ENCODE measurements at regions not wholly inside any gene's neighbourhood (a gene's known extent, or its start where the extent isn't known, plus 50 kb on each side); places are given as distances from the start of the nearest gene placed in this dataset.
A peak's percentile ranks its signal among the peaks of the same experiment; 100 is the strongest.

DNA sequence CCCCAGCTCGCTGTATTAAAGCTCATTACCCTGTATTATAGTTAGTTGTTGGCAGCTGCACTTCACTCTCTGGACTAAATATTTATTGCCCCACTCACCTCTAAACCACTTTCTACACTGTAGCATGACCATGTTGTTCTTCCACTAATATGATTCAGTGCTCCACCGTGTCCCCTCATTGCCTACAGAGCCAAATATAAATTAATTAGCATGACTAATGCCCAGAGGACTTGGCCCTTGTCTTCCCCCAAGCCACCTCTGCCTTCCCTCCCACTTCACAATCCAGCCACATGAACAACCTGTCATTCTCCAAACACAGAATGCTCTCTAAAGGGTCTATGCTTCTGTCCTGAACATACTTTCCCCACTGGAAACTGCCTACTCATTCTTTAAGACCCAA lies 276.5 kb downstream of the PLPP3 start:
- no peaks in the 10 kb centered on the region for H3K36me3 Mint-ChIP-seq (ENCODE audit: insufficient read depth, unreplicated experiment)
- H3K27me3 Mint-ChIP-seq (ENCODE audit: insufficient read depth, unreplicated experiment), result no peaks in the 10 kb centered on the region
- H3K9me3 Mint-ChIP-seq (ENCODE audit: unreplicated experiment), result peaks cover 7% of the 10 kb centered on the region
- H3K4me1 Mint-ChIP-seq (ENCODE audit: insufficient read depth, unreplicated experiment), result no peaks in the 10 kb centered on the region
- intact Hi-C loops (cut with micrococcal nuclease), result no loop called here
- ChIA-PET CTCF (no interaction called here), POLR2A (no interaction called here)
- TF ChIP-seq, protein P1, sequence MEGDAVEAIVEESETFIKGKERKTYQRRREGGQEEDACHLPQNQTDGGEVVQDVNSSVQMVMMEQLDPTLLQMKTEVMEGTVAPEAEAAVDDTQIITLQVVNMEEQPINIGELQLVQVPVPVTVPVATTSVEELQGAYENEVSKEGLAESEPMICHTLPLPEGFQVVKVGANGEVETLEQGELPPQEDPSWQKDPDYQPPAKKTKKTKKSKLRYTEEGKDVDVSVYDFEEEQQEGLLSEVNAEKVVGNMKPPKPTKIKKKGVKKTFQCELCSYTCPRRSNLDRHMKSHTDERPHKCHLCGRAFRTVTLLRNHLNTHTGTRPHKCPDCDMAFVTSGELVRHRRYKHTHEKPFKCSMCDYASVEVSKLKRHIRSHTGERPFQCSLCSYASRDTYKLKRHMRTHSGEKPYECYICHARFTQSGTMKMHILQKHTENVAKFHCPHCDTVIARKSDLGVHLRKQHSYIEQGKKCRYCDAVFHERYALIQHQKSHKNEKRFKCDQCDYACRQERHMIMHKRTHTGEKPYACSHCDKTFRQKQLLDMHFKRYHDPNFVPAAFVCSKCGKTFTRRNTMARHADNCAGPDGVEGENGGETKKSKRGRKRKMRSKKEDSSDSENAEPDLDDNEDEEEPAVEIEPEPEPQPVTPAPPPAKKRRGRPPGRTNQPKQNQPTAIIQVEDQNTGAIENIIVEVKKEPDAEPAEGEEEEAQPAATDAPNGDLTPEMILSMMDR (IDR thresholded peaks at IDR 0.05; ENCODE audit: unreplicated experiment), result no peak
- H3K4me3 Mint-ChIP-seq (ENCODE audit: unreplicated experiment), result no peak overlapping the region
- BruUV-seq (replicated peaks), result no TSS peak
- DNase-seq (ENCODE audit: unreplicated experiment), result no peak
- H3K27ac Mint-ChIP-seq (ENCODE audit: low read depth, unreplicated experiment), result no peak overlapping the region

DNA sequence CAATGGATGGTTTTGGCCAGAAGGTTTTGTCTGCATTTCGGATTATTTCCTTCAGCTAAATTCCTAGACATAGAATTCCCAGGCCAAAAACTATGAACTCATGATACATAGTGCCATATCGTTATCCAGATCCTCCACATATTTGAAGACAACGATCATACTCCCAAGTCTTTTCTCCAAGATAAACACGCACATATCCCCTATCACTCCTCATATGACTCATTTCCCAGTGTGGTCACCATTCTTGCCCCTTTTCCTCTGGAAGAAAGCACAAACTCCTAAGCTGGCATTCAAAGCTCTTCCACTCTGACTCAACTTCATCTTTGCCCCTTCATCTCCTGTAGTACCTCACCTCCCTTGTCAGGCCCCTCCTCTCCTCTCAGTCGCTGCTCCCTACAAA lies 277.6 kb downstream of the PLPP3 start:
- intact Hi-C loops (cut with micrococcal nuclease), result no loop called here
- Mint-ChIP-seq H3K4me1 (ENCODE audit: insufficient read depth, unreplicated experiment) (no peaks in the 10 kb centered on the region), H3K27ac (ENCODE audit: low read depth, unreplicated experiment) (no peak overlapping the region), H3K36me3 (ENCODE audit: insufficient read depth, unreplicated experiment) (no peaks in the 10 kb centered on the region), H3K4me3 (ENCODE audit: unreplicated experiment) (no peak overlapping the region), H3K9me3 (ENCODE audit: unreplicated experiment) (no peaks in the 10 kb centered on the region), H3K27me3 (ENCODE audit: insufficient read depth, unreplicated experiment) (no peaks in the 10 kb centered on the region)
- ChIA-PET CTCF (no interaction called here), POLR2A (interaction anchor here (0.5 kb wide), 1 partner anchor 40 kb away, joined by 4 read pairs; no protein-coding TSS in a partner anchor)
- BruUV-seq (replicated peaks), result no TSS peak
- peak; percentile 40 for DNase-seq (ENCODE audit: unreplicated experiment)
- TF ChIP-seq, protein P1 (IDR thresholded peaks at IDR 0.05; ENCODE audit: unreplicated experiment), result no peak

DNA sequence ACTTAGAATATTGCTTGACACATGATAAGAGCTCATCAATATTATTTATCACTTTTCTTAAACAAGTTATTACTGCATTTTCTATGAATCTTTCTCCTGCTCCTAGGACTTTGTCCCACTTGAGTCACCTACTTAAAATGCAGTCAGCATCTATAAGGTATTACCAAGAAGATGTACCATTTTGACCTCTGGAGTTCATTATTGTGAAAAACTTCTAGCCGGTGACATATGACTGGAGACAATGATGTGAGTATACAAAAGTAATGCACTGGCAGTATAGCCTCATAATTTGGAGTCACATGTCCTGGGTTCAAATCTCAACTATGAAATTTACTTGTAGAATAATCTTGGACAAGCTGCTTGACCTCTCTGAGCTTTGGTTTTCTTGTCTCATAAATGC lies 278.5 kb downstream of the PLPP3 start:
- TF ChIP-seq, protein P1 (IDR thresholded peaks at IDR 0.05; ENCODE audit: unreplicated experiment), result no peak
- DNase-seq (ENCODE audit: unreplicated experiment), result no peak
- ChIA-PET POLR2A (no interaction called here), CTCF (no interaction called here)
- no peaks in the 10 kb centered on the region for H3K9me3 Mint-ChIP-seq (ENCODE audit: unreplicated experiment)
- H3K4me3 Mint-ChIP-seq (ENCODE audit: unreplicated experiment), result no peak overlapping the region
- intact Hi-C loops (cut with micrococcal nuclease), result no loop called here
- H3K4me1 Mint-ChIP-seq (ENCODE audit: insufficient read depth, unreplicated experiment), result no peaks in the 10 kb centered on the region
- H3K27ac Mint-ChIP-seq (ENCODE audit: low read depth, unreplicated experiment), result no peak overlapping the region
- H3K36me3 Mint-ChIP-seq (ENCODE audit: insufficient read depth, unreplicated experiment), result no peaks in the 10 kb centered on the region
- H3K27me3 Mint-ChIP-seq (ENCODE audit: insufficient read depth, unreplicated experiment), result no peaks in the 10 kb centered on the region
- no TSS peak for BruUV-seq (replicated peaks)

- no TSS peak for BruUV-seq (replicated peaks)
- POLR2A ChIA-PET, result no interaction called here
- Mint-ChIP-seq H3K4me1 (ENCODE audit: insufficient read depth, unreplicated experiment) (no peaks in the 10 kb centered on the region), H3K4me3 (ENCODE audit: unreplicated experiment) (no peak overlapping the region), H3K36me3 (ENCODE audit: insufficient read depth, unreplicated experiment) (no peaks in the 10 kb centered on the region), H3K27ac (ENCODE audit: low read depth, unreplicated experiment) (no peak overlapping the region), H3K9me3 (ENCODE audit: unreplicated experiment) (no peaks in the 10 kb centered on the region), H3K27me3 (ENCODE audit: insufficient read depth, unreplicated experiment) (no peaks in the 10 kb centered on the region)
- TF ChIP-seq, protein P1 (IDR thresholded peaks at IDR 0.05; ENCODE audit: unreplicated experiment), result no peak
- DNase-seq (ENCODE audit: unreplicated experiment), result no peak
- intact Hi-C loops (cut with micrococcal nuclease), result no loop called here
- CTCF ChIA-PET, result no interaction called here
These were observed 280.5 kb downstream of the PLPP3 start for GRCh38 chr1:56298866-56299265.

Data from MCF 10A (cell line).